K562 (cell line): ENCODE measurements at regions not wholly inside any gene's neighbourhood (a gene's known extent, or its start where the extent isn't known, plus 50 kb on each side); places are given as distances from the start of the nearest gene placed in this dataset.

ENCODE experiments used
- ELF4 ChIP-seq: fragments of 450-650 bp; formaldehyde crosslinking; IDR thresholded peaks from 2 replicates; pipeline ENCODE4 v1.4.0; 2022; ENCODE audit warnings: missing genetic modification characterization
- LARP7 ChIP-seq: fragments of 450-650 bp; IDR thresholded peaks from 2 replicates; pipeline ENCODE4 v1.6.1; 2016
- MED1 ChIP-seq: sonication (generic); formaldehyde crosslinking; IDR thresholded peaks from 2 replicates; pipeline ENCODE4 v1.8.1; 2023; ENCODE audit warnings: missing genetic modification reagents, borderline replicate concordance
- MTA1 ChIP-seq: fragments of 450-650 bp; IDR thresholded peaks from 2 replicates; pipeline ENCODE4 v1.6.1; 2017; ENCODE audit warnings: borderline replicate concordance
- YY1 ChIP-seq, 3 experiments: IDR thresholded peaks; 2 replicates each; pipeline ENCODE4 v1.6.1; 2011; ENCODE audit warnings: low read length in 2 of 3, mild to moderate bottlenecking in 2 of 3, moderate library complexity in 2 of 3, borderline replicate concordance in 1 of 3, control low read depth in 1 of 3, low read depth in 1 of 3; ENCODE audit not compliant: insufficient read depth in 3 of 3, insufficient replicate concordance in 2 of 3, control insufficient read depth in 1 of 3, insufficient read length in 1 of 3; ENCODE audit errors: extremely low read depth in 1 of 3
- TF ChIP-seq, protein P1 (sequence below), 2 experiments: fragments of 450-650 bp; formaldehyde crosslinking in 1 of 2; IDR thresholded peaks; 2 replicates each; pipeline versions ENCODE4 v1.4.0 to v1.6.1; 2014 to 2020; ENCODE audit warnings: mild to moderate bottlenecking in 2 of 2, borderline replicate concordance in 1 of 2, low read depth in 1 of 2
- TF ChIP-seq, protein P2 (sequence below), 3 experiments: IDR thresholded peaks in 2 of 3; conservative IDR thresholded peaks in 1 of 3; 2 replicates each; pipeline ENCODE4 v1.5.1; 2011 to 2012; ENCODE audit warnings: low read length in 3 of 3, mild to moderate bottlenecking in 3 of 3, control low read depth in 2 of 3, improper control_type of control experiment in 1 of 3, inconsistent platforms in 1 of 3, low read depth in 1 of 3, mixed read lengths in 1 of 3, moderate library complexity in 1 of 3; ENCODE audit not compliant: insufficient read depth in 2 of 3

DNA sequence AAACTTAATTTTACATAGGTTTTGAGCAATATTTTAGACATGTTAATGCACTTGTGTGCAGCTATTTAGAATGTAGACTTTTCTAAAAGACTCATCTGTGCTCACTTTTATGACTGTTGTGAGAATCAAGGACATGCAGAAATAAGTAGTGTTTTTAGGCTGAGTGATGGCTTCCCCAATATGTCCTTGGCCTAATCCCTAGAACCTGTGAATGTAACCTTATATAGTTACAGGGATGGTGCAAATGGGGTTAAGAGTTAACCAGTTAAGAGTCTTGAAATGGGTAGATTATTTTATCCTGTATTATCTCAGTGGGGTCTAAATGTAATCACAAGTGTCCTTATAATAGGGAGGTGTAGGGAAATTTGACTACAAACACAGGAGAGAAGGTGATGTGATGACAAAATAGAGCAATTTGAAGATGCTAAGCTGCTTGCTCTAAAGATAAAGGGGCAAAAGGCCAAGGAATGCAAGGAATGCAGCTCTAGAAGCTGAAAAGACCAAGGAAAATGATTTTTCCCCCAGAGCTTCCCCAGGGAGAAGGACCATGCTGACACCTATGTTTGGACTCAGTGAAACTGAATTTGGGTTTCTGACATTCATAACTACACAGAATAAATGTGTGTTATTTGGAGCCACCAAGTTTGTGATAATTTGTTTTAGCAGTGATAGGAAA is 298.0 kb upstream of the PAPPA start:
- TF ChIP-seq LARP7 (no peak), MED1 (CRISPR knock-in tag) (no peak), MTA1 (no peak), ELF4 (CRISPR knock-in tag) (no peak), YY1 (IDR thresholded peaks at IDR 0.05; ENCODE audit: borderline replicate concordance in 1 of 3, control insufficient read depth in 1 of 3, extremely low read depth in 1 of 3, insufficient read depth in 3 of 3, insufficient read length in 1 of 3, insufficient replicate concordance in 2 of 3, low read depth in 1 of 3, low read length in 2 of 3) (no peak)
- TF ChIP-seq, protein P1, sequence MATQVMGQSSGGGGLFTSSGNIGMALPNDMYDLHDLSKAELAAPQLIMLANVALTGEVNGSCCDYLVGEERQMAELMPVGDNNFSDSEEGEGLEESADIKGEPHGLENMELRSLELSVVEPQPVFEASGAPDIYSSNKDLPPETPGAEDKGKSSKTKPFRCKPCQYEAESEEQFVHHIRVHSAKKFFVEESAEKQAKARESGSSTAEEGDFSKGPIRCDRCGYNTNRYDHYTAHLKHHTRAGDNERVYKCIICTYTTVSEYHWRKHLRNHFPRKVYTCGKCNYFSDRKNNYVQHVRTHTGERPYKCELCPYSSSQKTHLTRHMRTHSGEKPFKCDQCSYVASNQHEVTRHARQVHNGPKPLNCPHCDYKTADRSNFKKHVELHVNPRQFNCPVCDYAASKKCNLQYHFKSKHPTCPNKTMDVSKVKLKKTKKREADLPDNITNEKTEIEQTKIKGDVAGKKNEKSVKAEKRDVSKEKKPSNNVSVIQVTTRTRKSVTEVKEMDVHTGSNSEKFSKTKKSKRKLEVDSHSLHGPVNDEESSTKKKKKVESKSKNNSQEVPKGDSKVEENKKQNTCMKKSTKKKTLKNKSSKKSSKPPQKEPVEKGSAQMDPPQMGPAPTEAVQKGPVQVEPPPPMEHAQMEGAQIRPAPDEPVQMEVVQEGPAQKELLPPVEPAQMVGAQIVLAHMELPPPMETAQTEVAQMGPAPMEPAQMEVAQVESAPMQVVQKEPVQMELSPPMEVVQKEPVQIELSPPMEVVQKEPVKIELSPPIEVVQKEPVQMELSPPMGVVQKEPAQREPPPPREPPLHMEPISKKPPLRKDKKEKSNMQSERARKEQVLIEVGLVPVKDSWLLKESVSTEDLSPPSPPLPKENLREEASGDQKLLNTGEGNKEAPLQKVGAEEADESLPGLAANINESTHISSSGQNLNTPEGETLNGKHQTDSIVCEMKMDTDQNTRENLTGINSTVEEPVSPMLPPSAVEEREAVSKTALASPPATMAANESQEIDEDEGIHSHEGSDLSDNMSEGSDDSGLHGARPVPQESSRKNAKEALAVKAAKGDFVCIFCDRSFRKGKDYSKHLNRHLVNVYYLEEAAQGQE (IDR thresholded peaks at IDR 0.05; ENCODE audit: borderline replicate concordance), result no peak
- TF ChIP-seq, protein P1 (CRISPR knock-in tag; IDR thresholded peaks at IDR 0.05; ENCODE audit: low read depth), result no peak
- TF ChIP-seq, protein P2, sequence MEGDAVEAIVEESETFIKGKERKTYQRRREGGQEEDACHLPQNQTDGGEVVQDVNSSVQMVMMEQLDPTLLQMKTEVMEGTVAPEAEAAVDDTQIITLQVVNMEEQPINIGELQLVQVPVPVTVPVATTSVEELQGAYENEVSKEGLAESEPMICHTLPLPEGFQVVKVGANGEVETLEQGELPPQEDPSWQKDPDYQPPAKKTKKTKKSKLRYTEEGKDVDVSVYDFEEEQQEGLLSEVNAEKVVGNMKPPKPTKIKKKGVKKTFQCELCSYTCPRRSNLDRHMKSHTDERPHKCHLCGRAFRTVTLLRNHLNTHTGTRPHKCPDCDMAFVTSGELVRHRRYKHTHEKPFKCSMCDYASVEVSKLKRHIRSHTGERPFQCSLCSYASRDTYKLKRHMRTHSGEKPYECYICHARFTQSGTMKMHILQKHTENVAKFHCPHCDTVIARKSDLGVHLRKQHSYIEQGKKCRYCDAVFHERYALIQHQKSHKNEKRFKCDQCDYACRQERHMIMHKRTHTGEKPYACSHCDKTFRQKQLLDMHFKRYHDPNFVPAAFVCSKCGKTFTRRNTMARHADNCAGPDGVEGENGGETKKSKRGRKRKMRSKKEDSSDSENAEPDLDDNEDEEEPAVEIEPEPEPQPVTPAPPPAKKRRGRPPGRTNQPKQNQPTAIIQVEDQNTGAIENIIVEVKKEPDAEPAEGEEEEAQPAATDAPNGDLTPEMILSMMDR (IDR thresholded peaks at IDR 0.05 in 2 of 3, conservative IDR thresholded peaks at IDR 0.05 in 1 of 3; ENCODE audit: insufficient read depth in 2 of 3, low read depth in 1 of 3, low read length in 3 of 3), result no peak
